ENCODE measurements at regions not wholly inside any gene's neighbourhood (a gene's known extent, or its start where the extent isn't known, plus 50 kb on each side); places are given as distances from the start of the nearest gene placed in this dataset.

DNA sequence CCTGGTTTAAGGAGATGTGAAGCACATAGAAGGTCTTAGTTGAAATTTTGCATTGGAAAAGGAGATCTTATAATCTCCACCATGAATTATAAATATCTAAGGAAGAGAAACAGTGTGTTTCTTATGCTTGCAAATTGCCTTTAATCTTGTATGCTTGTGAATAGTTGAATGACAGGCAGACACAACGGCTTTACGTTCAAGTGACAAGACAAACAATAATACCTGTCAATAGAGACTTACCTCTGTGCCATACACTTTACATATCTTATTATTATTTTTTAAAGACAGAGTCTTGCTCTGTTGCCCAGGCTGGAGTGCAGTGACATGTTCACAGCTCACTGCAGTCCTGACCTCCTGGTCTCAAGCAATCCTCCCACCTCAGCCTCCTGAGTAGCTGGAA lies 113.7 kb downstream of the QPCT start:
- WGBS: 98% methylated on average over 2 of the region's 2 CpGs
- H3K36me3 ChIP-seq (ENCODE audit: insufficient read depth): no peaks in the 10 kb centered on the region
- no peak overlapping the region for H3K4me3 ChIP-seq (ENCODE audit: low read depth, low read length)
- DNase-seq (ENCODE audit: extremely low spot score): no peak
- no peak overlapping the region for H3K27ac ChIP-seq (ENCODE audit: low read depth)
- H3K4me1 ChIP-seq (ENCODE audit: insufficient read depth): no peaks in the 10 kb centered on the region

DNA sequence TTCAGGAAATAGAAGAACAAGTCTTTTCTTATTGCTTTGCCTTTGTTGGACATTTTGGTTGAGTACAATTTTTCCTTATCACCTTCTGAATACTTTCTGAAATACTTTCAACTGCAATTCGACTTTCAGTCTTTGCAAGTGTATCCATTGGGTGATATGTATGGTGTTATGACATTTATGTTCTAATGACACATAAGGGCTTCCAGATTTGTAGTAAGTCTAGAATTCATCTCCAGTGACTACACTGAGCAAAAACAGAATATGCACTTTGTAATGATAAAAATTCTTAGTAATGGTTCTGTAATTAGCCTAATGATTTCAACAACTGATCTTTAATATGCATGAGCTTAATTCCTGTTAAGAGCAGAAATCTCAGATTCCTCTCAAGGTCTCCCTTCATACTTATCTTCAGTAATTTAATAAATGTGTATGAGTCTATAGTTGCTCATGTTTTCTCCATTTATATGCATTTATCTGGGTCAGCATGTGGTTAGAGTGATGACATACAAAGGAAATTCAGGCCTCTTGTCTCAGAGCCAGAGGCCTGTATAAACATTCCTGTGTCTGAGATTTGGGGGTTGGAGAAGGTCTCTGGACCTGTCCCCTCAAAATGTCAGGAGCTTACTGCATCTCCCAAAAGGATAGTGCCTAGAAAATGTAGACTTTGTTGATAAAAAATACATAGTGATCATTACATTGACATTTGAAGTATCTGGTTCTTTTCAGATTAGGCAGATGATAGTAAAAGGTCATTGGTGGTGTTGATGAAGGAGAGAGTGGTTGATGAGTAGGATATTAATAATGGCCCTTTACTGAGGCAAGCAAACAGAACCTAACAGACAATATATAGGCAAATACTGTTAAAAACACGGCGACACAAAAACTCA lies 114.9 kb downstream of the QPCT start:
- 47% methylated on average over 3 of the region's 3 CpGs for WGBS
- no peak for DNase-seq (ENCODE audit: extremely low spot score)
- Histone ChIP-seq H3K4me3 (ENCODE audit: low read depth, low read length) (no peak overlapping the region), H3K36me3 (ENCODE audit: insufficient read depth) (no peaks in the 10 kb centered on the region), H3K27ac (ENCODE audit: low read depth) (no peak overlapping the region), H3K4me1 (ENCODE audit: insufficient read depth) (no peaks in the 10 kb centered on the region)

DNA sequence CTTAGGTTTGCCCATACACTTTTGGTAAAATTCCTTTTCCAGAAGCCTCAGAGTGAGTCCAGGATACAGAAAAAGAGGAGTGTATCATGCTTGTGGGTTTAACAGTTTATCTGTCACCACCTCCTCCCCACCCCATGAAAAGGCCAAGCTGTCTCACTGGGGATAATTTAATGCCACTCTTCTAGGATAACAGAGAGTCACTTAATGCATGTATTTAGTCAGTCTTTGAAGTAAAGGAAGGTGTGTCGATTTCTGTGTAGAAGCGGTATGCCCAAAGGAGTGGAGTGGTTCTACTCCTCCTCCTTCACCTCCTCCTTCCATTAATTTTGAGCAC lies 116.4 kb downstream of the QPCT start:
- H3K27ac ChIP-seq (ENCODE audit: low read depth): no peak overlapping the region
- DNase-seq (ENCODE audit: extremely low spot score): no peak
- WGBS: 76% methylated on average over 2 of the region's 2 CpGs
- H3K4me1 ChIP-seq (ENCODE audit: insufficient read depth): no peaks in the 10 kb centered on the region
- H3K36me3 ChIP-seq (ENCODE audit: insufficient read depth): no peaks in the 10 kb centered on the region
- no peak overlapping the region for H3K4me3 ChIP-seq (ENCODE audit: low read depth, low read length)

DNA sequence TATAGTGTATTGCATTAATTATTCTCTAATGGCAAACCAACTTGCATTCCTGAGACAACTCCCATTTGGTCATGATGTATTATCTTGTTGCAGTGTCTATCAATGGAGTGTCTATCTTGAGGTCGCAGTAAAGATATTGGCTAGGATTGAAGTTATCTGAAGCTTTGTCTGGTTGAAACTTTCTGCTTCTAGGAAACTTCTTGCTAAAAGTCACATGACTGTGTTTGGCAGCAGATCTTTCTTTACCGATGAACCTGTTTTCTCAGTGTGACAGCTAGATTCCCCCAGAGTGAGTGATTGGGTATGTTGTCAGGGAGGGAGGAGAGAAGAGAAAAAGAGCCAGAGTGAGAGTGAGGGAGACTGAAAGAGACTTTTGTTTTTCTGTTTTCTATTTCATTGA lies 119.6 kb downstream of the QPCT start:
- 44% methylated on average over 2 of the region's 2 CpGs for WGBS
- no peak overlapping the region for H3K4me3 ChIP-seq (ENCODE audit: low read depth, low read length)
- no peak overlapping the region for H3K27ac ChIP-seq (ENCODE audit: low read depth)
- no peaks in the 10 kb centered on the region for H3K4me1 ChIP-seq (ENCODE audit: insufficient read depth)
- no peak for DNase-seq (ENCODE audit: extremely low spot score)
- H3K36me3 ChIP-seq (ENCODE audit: insufficient read depth): no peaks in the 10 kb centered on the region

DNA sequence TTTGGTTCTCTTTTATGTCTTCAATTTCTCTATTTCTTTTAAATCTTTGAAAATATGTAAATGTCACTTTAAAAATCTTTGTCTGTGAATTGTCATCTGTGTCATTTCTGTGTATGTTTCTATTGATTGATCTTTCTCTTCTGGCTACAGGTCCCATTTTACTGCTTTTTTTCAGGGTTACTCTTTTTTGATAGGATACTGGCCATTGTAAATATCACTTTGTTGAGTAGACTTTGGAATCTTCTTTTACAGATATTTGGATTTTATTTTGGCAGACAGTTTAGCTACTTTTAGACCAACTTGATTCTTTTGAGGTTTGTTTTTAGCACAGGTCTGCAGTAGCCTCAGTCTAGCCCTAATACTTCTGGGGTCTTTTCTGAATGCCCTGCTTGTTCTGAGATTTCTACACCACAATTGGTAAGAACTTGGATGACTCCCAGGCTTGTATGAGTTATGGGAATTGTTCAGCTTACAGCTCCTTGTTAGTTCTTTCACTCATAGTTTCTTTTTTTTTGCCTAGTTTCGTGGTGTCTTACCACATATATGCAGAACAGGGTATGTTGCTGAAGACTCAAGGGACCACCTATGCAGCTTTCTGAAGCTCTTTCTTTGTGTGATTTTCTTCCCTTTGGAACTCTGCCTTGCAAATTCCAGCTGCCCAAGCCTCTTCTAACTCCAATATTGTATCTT lies 122.2 kb downstream of the QPCT start:
- WGBS: 46% methylated on average over 1 of the region's 1 CpG
- no peaks in the 10 kb centered on the region for H3K4me1 ChIP-seq (ENCODE audit: insufficient read depth)

DNA sequence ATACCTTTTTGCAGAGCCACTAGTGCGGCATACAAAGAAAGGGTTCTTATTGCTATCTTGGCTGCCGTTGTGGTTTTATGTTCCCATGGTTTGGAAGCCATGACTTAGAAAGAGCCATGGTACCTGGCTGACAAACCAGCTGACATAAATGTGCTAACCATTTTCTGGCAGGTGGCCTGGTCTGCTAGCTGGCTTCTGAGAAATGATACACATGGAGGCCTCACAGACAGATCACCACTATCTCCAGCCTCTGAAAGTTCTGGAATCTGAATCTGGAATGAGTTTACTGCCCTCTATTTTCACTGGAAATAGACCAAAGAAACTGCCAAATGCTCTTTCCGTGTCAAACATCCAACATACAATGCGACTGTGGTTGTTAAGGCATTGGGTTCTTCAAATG lies 123.7 kb downstream of the QPCT start:
- H3K27ac ChIP-seq (ENCODE audit: low read depth): no peak overlapping the region
- no peak for DNase-seq (ENCODE audit: extremely low spot score)
- H3K36me3 ChIP-seq (ENCODE audit: insufficient read depth): no peaks in the 10 kb centered on the region
- 68% methylated on average over 4 of the region's 4 CpGs for WGBS
- no peaks in the 10 kb centered on the region for H3K4me1 ChIP-seq (ENCODE audit: insufficient read depth)
- no peak overlapping the region for H3K4me3 ChIP-seq (ENCODE audit: low read depth, low read length)

More for the DNA sequence above, 122.2 kb downstream of the QPCT start:
- H3K36me3 ChIP-seq (ENCODE audit: insufficient read depth): no peaks in the 10 kb centered on the region
- no peak overlapping the region for H3K27ac ChIP-seq (ENCODE audit: low read depth)
- no peak overlapping the region for H3K4me3 ChIP-seq (ENCODE audit: low read depth, low read length)
- no peak for DNase-seq (ENCODE audit: extremely low spot score)

DNA sequence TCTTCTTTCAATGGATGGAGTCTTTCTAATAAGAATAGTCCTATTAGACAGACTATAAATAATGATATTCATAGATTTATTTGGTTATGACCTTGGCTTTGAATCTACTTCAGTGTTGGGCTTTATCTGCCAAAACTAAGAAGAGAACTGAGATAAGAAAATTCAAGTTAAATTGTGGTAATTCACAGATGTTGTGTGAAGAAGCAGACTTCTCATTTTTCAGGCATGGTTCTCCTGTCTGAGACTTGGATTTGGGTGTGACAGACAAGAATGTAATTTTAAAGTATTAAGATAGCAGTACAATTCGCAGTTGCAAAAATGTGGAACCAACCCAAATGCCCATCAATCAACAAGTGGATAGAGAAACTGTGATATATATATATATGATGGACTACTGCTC lies 124.7 kb downstream of the QPCT start:
- WGBS: 43% methylated on average over 1 of the region's 1 CpG
- no peak for DNase-seq (ENCODE audit: extremely low spot score)
- Histone ChIP-seq H3K27ac (ENCODE audit: low read depth) (no peak overlapping the region), H3K4me1 (ENCODE audit: insufficient read depth) (no peaks in the 10 kb centered on the region), H3K36me3 (ENCODE audit: insufficient read depth) (no peaks in the 10 kb centered on the region), H3K4me3 (ENCODE audit: low read depth, low read length) (no peak overlapping the region)

DNA sequence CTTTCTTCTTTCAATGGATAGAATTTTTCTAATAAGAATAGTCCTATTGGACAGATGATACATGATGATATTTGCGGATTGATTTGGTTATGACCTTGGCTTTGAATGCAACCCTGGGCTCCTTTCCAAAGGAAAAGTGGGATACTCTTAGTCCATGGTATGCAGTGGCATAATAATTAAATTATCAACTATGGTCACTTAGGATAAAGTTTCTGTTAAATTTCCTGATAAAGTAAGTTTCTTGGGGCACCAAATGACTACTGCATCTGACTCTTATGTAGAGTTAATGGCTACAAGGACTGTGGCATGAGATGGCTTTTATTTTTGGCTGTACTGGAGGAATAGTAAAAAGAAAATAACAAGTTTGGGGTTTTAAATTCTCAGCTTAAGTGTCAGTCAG lies 126.7 kb downstream of the QPCT start:
- no peaks in the 10 kb centered on the region for H3K4me1 ChIP-seq (ENCODE audit: insufficient read depth)
- no peak overlapping the region for H3K4me3 ChIP-seq (ENCODE audit: low read depth, low read length)
- H3K27ac ChIP-seq (ENCODE audit: low read depth): no peak overlapping the region
- 96% methylated on average over 1 of the region's 1 CpG for WGBS
- no peak for DNase-seq (ENCODE audit: extremely low spot score)
- no peaks in the 10 kb centered on the region for H3K36me3 ChIP-seq (ENCODE audit: insufficient read depth)

DNA sequence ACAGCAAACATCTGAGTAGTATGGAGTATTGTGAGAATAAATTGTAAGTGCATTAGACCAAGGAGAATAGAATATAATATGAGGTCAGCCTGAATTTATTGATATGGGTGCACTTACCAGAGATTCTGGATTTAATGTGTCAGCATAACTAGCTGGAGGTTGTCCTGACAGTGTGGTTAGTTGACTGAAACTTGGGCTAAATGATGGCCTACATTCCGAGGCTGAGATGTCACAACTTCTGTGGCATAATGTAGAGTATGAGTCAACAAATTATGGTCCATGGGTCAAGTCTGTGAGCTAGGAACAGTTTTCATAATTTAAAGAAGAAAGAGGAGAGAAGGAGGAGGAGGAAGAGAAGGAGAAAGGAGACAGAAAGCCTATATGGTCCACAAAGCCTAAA lies 127.6 kb downstream of the QPCT start:
- Histone ChIP-seq H3K27ac (ENCODE audit: low read depth) (no peak overlapping the region), H3K4me1 (ENCODE audit: insufficient read depth) (no peaks in the 10 kb centered on the region), H3K36me3 (ENCODE audit: insufficient read depth) (no peaks in the 10 kb centered on the region), H3K4me3 (ENCODE audit: low read depth, low read length) (no peak overlapping the region)
- no peak for DNase-seq (ENCODE audit: extremely low spot score)
- WGBS: 82% methylated on average over 1 of the region's 1 CpG

DNA sequence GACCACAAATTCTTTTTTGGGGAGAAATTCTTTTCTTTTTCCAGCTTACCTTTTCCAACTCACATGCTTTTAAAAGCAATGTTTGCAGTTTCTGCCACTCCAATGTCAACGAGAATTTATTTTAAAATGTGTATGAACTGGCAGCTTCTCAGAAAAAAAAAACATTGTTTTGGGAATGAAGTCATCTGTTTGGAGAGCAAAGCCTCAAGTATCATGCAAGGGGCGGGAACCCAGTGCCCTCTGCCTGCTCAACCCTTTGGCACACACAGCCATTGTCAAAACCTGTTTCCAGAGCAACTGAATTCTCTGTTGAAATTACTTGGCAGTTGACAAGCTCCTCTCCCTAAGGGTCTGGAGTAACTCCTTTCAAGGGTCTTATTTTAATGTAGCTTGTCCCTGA lies 128.5 kb downstream of the QPCT start:
- H3K27ac ChIP-seq (ENCODE audit: low read depth): no peak overlapping the region
- no peak for DNase-seq (ENCODE audit: extremely low spot score)
- H3K36me3 ChIP-seq (ENCODE audit: insufficient read depth): no peaks in the 10 kb centered on the region
- 38% methylated on average over 2 of the region's 2 CpGs for WGBS
- H3K4me1 ChIP-seq (ENCODE audit: insufficient read depth): no peaks in the 10 kb centered on the region
- no peak overlapping the region for H3K4me3 ChIP-seq (ENCODE audit: low read depth, low read length)

DNA sequence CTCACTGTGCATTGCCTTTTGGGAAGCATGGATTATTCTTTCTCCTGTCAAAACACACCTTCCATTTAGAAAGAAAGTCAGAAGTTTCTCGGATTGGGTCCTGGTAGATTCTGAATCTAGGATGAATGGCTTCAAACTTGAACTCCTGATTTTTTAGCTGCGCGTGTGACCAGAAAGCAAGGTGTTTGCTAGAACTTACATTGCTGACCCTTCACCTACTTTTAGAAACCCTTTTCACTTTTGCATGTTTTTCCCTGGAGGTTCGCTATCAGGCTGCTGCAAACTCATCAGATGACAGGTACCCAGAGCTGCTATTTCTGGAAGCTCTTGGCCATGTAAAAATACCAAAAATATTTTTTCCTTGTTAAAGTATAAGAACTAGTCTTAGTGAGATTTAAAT lies 132.0 kb downstream of the QPCT start:
- H3K36me3 ChIP-seq (ENCODE audit: insufficient read depth): no peaks in the 10 kb centered on the region
- H3K27ac ChIP-seq (ENCODE audit: low read depth): no peak overlapping the region
- H3K4me3 ChIP-seq (ENCODE audit: low read depth, low read length): no peak overlapping the region
- 56% methylated on average over 4 of the region's 4 CpGs for WGBS
- H3K4me1 ChIP-seq (ENCODE audit: insufficient read depth): no peaks in the 10 kb centered on the region
- no peak for DNase-seq (ENCODE audit: extremely low spot score)

DNA sequence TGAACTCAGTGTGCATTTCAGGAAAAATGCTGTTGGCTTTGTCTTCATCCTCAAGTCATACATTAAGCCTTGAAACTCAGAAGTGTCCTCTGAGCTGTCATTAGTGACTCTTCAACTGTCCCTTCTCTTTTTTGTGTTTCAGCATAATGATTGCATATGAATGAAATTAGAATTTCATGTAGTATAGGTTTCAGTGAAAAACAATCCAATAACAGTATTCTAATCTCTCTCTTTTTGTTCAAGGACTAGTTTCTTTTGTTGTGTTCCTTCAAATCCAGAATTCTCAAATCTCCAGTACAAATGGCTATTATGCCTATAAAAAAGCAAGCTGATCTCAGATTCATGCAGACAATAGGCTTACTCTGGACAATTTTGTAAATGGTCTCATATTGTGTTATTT lies 133.5 kb downstream of the QPCT start:
- Histone ChIP-seq H3K4me3 (ENCODE audit: low read depth, low read length) (no peak overlapping the region), H3K4me1 (ENCODE audit: insufficient read depth) (no peaks in the 10 kb centered on the region), H3K36me3 (ENCODE audit: insufficient read depth) (no peaks in the 10 kb centered on the region), H3K27ac (ENCODE audit: low read depth) (no peak overlapping the region)
- no peak for DNase-seq (ENCODE audit: extremely low spot score)

DNA sequence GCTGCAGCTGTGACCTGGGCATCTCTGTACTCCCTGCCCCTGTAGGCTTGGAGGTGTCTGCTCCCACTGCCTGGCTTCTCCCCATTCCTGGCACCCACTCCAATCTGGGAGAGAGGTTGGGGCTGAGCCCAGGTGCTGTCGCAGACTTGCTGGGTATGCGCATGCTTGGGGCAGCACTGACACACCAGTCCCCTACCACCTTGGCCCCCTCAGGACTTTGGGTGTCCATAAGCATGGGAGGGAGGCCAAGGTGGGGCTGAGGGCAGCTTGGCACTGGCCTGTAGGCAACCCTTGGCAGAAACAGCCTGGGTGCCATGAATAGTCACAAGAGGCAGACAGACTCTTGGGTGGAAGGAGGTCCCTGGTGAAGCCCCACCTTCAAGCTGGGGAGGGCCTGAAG lies 136.8 kb downstream of the QPCT start:
- no peak for DNase-seq (ENCODE audit: extremely low spot score)
- H3K4me3 ChIP-seq (ENCODE audit: low read depth, low read length): no peak overlapping the region
- H3K36me3 ChIP-seq (ENCODE audit: insufficient read depth): no peaks in the 10 kb centered on the region
- no peak overlapping the region for H3K27ac ChIP-seq (ENCODE audit: low read depth)
- 100% methylated on average over 2 of the region's 2 CpGs for WGBS
- H3K4me1 ChIP-seq (ENCODE audit: insufficient read depth): no peaks in the 10 kb centered on the region

DNA sequence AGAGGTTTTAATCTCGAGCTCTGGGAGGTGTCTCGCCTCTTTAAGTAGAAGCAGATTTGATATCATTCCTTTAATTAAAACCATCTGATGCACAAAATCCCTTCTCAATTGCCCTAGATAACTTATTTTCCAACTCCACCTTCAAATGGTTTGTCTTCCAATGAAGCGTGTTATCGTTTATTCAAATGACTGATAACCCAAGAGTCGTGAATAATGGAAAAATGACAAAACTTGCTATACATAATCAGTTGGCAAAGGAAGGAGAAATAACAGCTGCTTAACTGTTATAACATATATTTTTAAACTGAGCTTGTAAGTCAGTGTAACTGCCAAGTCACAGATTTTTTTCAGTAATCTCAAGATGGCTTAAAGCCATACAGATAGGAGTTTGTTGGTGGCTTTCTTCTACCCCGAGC lies 144.6 kb downstream of the QPCT start:
- 43% methylated on average over 6 of the region's 6 CpGs for WGBS
- no peak for DNase-seq (ENCODE audit: extremely low spot score)
- H3K4me1 ChIP-seq (ENCODE audit: insufficient read depth): no peaks in the 10 kb centered on the region
- no peaks in the 10 kb centered on the region for H3K36me3 ChIP-seq (ENCODE audit: insufficient read depth)
- H3K27ac ChIP-seq (ENCODE audit: low read depth): no peak overlapping the region
- H3K4me3 ChIP-seq (ENCODE audit: low read depth, low read length): no peak overlapping the region

All from urinary bladder (tissue), 3 donors.